Stimulated activated CD8-positive, alpha-beta memory T cell treated with anti-CD3 and anti-CD28 coated beads, Interleukin-15, amount 100 ng/mL, for 1 hour (primary cell): ENCODE measurements at regions not wholly inside any gene's neighbourhood (a gene's known extent, or its start where the extent isn't known, plus 50 kb on each side); places are given as distances from the start of the nearest gene placed in this dataset.

ENCODE experiments used
- DNase-seq: peaks from one replicate; pipeline ENCODE4 v3.0.0-alpha.2; 2020; ENCODE audit warnings: low read depth

GRCh38 chr16:86196687-86197391, 297.9 kb downstream of the IRF8 start:
- DNase-seq: no peak

- DNase-seq: no peak
These were observed 299.5 kb downstream of the IRF8 start for GRCh38 chr16:86198206-86199118.

- DNase-seq: no peak
These were observed 300.2 kb downstream of the IRF8 start for GRCh38 chr16:86199182-86199581.

GRCh38 chr16:86199871-86200695, 301.1 kb downstream of the IRF8 start:
- DNase-seq: no peak

DNA sequence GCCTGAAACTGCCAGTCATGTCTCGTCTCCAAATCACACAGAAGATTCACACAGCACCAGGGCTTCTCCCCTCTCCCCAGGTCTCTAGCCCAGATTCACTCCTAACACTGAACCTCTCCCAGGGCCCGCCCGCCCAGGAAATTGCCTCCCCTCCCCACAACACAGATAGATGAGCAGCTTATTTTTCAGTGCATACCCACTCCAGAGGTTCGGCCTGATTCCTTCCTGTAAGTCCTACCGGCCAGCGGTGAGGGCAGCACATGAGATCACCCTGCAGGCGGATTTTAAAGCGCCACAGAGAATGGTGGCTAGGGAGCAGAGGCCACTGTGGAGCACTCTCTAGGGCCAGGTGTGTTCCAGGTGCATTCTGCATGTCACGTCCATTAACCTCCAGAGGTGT, 301.8 kb downstream of the IRF8 start:
- no peak for DNase-seq

GRCh38 chr16:86201746-86202145, 302.8 kb downstream of the IRF8 start:
- DNase-seq: no peak

- DNase-seq: no peak
These were observed 303.3 kb downstream of the IRF8 start for GRCh38 chr16:86202267-86202666.

DNA sequence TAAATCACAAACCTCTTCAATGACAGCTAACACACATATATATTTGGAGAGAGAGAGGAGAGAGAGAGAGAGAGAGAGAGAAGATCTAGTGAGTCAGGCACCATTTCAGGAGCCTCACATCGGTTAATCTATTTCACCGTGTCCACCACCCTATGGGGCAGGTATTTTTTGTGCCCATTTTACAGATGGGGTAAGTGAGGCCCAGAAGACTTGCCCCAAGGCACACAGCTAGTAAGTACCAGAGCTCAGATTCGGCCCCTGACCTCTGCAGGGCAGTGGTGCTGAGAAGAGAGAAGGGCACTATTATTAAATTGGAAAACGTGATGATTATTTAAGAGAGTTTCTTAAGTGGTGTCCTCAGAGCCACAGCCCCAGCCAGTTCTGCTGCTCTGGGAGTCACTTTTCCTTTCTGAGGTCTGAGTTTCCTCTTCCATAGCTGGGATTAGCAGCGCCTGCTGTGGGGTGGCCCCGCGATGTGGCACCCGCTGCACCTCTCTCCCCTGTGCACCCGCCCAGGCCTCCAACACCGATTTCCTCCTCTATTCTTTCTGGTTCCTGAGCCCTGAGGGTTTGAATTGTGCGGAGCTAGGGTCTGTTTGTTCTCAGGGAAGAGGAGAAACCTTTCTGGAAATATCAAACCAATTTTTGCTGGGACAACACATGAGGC, 303.9 kb downstream of the IRF8 start:
- DNase-seq: no peak

DNA sequence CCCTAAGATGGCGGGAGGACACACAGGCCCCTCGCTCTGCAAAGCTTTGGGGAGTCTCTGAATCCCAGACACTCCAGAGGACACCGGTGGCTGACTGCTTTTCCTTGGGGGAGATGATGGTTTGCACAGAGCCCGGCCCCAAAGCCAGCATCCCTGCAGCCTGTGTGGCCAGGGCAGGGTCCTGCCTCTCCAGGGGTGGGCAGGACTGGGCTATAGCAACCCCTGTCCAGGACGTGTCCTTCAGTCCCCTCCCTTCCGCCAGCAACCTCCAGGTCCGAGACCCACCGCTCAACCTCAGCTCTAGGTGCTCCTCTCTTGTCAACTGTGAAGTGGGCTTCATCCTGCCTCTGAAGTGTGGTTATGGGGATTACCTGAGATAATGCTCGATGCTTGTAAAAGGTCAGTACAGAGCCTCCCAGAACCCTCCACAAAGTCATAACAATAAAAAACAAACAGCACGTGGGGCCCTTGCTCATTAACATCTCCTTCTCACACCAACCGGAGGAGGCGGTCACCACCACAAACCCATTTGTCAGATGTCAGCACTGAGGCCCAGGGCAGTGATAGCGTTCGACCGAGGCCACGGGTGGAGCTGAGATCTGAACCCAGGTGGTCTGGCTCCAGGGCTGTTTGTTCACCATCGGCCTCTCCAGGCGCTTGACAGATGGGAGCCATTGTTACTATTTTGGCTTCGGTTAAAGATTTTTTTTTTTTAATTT, 304.8 kb downstream of the IRF8 start:
- DNase-seq: no peak

DNA sequence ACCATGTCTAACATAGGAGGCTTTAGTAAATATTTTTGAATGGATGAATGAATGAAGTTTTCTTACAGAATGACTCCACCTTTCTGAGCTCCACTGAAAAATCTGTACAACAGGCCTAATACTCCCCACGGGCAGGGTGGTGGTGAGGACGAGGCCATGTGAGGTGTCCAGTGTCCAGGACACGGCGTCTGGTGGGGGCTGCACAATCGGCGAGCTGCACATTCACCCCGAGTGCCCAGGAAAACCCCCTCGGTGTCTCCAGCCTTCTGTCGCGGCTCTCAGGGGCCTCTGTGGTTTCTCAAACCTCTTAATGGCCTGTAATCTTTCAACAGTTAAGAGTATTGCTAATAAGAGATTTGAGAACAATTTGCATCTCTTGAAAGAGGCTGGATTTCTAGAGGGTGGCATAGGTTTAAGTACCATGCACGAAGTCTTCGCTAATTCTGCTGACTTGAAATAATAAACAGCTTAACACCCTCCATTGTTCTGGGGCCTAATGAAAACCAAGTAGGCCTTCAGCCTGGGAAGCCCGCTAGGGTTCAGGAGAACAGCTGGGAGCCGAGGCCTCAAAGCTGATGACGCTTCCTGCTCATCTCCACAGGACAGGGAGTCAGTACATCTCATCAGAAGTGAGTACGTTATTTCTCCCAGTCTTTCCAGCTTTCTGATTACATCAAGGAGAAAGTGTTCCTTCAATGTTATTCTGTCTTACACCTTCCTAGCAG, 304.6 kb upstream of the FOXF1 start:
- DNase-seq: no peak

- no peak for DNase-seq
These were observed 303.0 kb upstream of the FOXF1 start for GRCh38 chr16:86207350-86207749.

DNA sequence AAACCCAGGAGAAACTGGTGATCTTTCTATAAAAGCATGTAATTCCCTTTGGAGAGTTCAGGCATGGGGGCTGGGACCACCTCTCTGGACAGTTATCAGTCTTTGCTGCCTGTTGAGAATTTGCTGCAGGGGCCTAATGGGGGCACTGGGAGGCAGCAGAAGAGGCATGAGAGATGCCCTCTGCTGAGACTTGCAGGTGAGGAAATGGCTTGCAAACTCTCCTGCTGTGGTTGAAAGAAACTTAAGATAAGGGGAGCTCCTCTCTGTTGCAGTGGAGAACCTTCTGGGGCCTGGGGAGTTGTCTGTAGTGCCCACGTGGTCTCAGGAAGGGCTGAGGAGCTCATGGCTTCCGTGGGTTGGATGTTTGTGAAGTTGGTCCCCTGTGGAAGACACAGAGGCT, 301.1 kb upstream of the FOXF1 start:
- DNase-seq: no peak

DNA sequence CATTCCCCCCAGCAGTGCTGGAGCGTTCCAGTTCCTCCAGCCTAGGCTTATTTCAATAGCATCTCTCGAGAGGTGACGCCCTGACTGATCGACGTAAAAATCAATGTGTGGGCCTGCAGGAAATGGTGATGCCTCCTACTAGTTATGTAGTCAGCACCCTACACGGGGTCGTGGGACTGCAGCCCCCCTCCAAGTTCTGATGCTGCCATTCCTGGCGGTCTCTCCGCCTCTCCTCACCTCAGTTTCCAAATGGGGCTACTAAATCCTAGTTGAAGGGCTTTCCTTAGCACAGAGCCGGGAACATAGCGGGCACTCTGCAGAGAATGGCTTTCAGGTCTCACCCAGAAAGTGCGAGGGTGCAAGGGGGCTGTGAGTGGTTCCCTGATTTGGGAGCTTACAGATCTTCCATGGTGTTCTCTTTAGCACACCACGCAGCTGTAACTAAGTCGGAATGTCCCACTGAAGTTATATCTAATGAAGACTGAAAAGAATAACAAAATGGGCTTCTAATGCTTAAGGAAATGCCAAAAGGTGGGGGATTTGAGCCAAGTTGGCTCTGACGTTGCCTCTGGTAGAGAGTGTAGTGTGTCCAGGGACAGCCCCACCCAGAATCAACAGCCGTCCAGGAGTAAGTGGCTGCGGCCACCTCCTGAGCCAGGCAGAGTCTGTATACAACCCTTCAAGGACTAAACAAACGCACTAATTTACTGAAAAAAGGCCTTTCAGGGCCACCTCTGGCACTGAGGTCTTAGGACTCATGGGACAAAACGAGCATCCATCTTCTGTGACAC, 299.7 kb upstream of the FOXF1 start:
- no peak for DNase-seq

GRCh38 chr16:86211265-86211664, 299.1 kb upstream of the FOXF1 start:
- DNase-seq: no peak

DNA sequence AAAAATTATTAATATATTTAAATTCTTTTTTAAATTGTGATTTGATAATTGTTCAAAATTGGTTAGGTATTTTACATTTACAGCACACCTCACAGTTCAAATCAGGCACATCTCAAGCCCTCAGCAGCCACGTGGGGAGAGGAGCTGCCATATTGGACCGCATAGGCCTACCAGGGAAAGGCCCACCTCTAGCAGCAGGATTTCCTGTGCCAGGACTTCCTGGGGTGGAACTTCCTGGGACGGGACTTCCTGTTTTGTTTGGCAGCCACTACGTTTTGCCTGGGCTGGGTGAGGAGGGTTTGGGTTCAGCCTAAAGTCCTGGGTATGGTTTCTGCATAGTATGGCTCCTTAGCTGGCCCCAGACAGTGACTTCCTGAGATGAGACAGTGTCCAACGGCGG, 298.5 kb upstream of the FOXF1 start:
- DNase-seq: no peak

DNA sequence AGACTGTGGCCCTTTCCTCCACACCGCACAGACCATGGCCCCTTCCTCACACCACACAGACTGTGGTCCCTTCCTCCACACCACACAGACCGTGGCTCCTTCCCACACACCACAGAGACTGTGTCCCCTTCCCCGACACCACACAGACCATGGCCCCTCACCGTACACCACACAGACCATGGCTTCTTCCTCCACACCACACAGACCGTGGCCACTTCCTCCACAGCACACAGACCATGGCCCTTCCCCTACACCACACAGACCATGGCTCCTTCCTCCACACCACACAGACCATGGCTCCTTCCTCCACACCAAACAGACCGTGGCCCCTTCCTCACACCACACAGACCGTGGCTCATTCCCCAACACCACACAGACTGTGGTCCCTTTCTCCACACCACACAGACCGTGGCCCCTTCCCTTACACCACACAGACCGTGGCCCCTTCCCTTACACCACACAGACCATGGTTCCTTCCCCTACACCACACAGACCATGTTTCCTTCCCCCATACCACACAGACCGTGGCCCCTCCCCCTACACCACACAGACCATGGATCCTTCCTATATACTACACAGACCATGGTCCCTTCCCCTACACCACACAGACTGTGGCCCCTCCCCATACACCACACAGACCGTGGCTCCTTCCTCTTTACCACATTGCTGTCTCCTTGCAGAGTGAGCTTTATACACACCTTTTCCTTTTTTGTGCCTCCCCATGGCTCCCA, 297.5 kb upstream of the FOXF1 start:
- DNase-seq: no peak

DNA sequence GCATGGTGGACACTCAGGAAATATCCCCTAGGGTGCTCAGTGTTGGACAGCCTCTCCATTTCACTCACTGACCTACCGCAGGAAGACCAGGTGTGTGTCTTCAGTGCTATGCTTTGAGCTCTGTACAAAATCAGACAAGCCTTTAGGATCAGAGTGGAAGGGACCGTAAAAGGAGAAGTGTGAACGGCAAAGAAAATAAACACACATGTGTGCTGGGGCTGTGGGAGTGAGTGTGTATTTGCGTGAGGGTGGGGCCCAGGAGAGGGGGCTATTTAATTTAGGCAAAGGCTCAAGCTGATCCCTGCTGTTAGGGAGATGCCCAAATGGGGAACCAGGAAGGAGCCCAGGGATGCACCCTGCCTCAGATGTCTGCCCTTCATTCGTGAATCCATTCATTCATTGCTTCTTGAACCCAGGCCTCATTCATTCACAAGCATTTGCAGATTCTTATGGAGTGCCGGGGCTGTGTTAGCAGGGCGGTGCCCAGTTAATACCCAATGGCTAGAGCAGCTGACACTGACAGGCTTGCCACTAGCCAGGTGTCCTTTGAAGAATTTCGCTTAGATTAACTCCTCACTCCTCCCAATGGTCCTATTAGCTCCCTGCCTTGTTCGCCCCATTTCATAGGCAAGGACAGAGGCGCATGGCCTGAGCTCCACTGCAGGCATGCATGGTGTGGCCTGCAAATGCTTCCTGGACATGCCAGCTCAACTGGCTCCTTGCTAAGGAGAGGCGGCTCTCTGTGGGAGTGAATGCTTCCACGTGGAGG, 296.7 kb upstream of the FOXF1 start:
- DNase-seq: no peak
